CD14-positive monocyte (primary cell): ENCODE measurements at regions not wholly inside any gene's neighbourhood (a gene's known extent, or its start where the extent isn't known, plus 50 kb on each side); places are given as distances from the start of the nearest gene placed in this dataset.

ENCODE experiments used
- DNase-seq, 3 donors: peaks; one replicate each; pipeline ENCODE4 v3.0.0-alpha.2; 2011 to 2022
- H2AFZ ChIP-seq: 2 replicates; pipeline ENCODE4 v1.6.0; 2012; ENCODE audit warnings: mild to moderate bottlenecking, low read depth, low read length, inconsistent platforms; ENCODE audit not compliant: insufficient read depth, poor library complexity, severe bottlenecking
- H3K27ac ChIP-seq, 2 donors: 1 replicate in 1 of 2; 2 replicates in 1 of 2; pipeline ENCODE4 v1.5.1; 2012 to 2013; ENCODE audit warnings: low read length in 2 of 2, control low read depth in 1 of 2, inconsistent platforms in 1 of 2, low read depth in 1 of 2, mild to moderate bottlenecking in 1 of 2
- H3K27me3 ChIP-seq, 2 donors: one replicate each; pipeline versions ENCODE4 v1.6.0 to v1.6.1; 2011 to 2013; ENCODE audit warnings: low read length in 2 of 2; ENCODE audit not compliant: control insufficient read depth in 2 of 2, insufficient read depth in 2 of 2
- H3K36me3 ChIP-seq, 2 donors: replicated peaks in 1 of 2; 1 replicate in 1 of 2; 2 replicates in 1 of 2; pipeline versions ENCODE4 v1.5.1 to v1.6.1; 2012 to 2013; ENCODE audit warnings: low read length in 2 of 2, control low read depth in 1 of 2, inconsistent platforms in 1 of 2, mild to moderate bottlenecking in 1 of 2; ENCODE audit not compliant: insufficient read depth in 2 of 2, control insufficient read depth in 1 of 2
- H3K4me1 ChIP-seq, 2 donors: 1 replicate in 1 of 2; 2 replicates in 1 of 2; pipeline versions ENCODE4 v1.5.1 to v1.6.1; 2012 to 2013; ENCODE audit warnings: low read length in 2 of 2, control low read depth in 1 of 2, inconsistent platforms in 1 of 2, mild to moderate bottlenecking in 1 of 2, moderate library complexity in 1 of 2; ENCODE audit not compliant: insufficient read depth in 2 of 2, control insufficient read depth in 1 of 2
- H3K4me2 ChIP-seq: replicated peaks from 2 replicates; pipeline ENCODE3; 2012; ENCODE audit warnings: low read length, moderate library complexity, mild to moderate bottlenecking; ENCODE audit not compliant: poor library complexity, severe bottlenecking; ENCODE audit errors: extremely low read depth
- H3K4me3 ChIP-seq, 3 experiments: fragments of 200-600 bp in 1 of 3; sonication (generic) in 1 of 3; replicated peaks in 1 of 3; 1 replicate in 2 of 3; 2 replicates in 1 of 3; pipeline ENCODE4 v1.5.1; 2011 to 2013; ENCODE audit warnings: low read length in 3 of 3, mild to moderate bottlenecking in 3 of 3, control low read depth in 2 of 3, low read depth in 2 of 3, inconsistent platforms in 1 of 3, moderate library complexity in 1 of 3
- H3K79me2 ChIP-seq: 2 replicates; pipeline ENCODE4 v1.6.0; 2012; ENCODE audit warnings: mild to moderate bottlenecking, control low read depth, inconsistent platforms, low read length, moderate library complexity; ENCODE audit not compliant: insufficient read depth
- H3K9ac ChIP-seq: 2 replicates; pipeline ENCODE4 v1.6.0; 2017; ENCODE audit warnings: low read length, mild to moderate bottlenecking; ENCODE audit not compliant: insufficient read depth, poor library complexity, severe bottlenecking
- H3K9me3 ChIP-seq, 2 donors: replicated peaks in 1 of 2; 1 replicate in 1 of 2; 2 replicates in 1 of 2; pipeline versions ENCODE4 v1.5.1 to v1.6.1; 2012 to 2013; ENCODE audit warnings: low read length in 2 of 2, control low read depth in 1 of 2; ENCODE audit not compliant: control insufficient read depth in 1 of 2, insufficient read depth in 1 of 2
- H4K20me1 ChIP-seq: 2 replicates; pipeline ENCODE4 v1.6.0; 2012; ENCODE audit warnings: mild to moderate bottlenecking, low read length, control low read depth, moderate library complexity; ENCODE audit not compliant: insufficient read depth
- H3K27ac Mint-ChIP-seq, 7 donors: one replicate each; pipeline ENCODE4 v1.8.0; 2020; ENCODE audit warnings: mild to moderate bottlenecking in 7 of 7, mixed read lengths in 7 of 7, moderate library complexity in 6 of 7, inconsistent platforms in 2 of 7
- H3K27me3 Mint-ChIP-seq, 3 donors: one replicate each; pipeline ENCODE4 v1.8.0; 2021 to 2022; ENCODE audit warnings: low read depth in 3 of 3, mild to moderate bottlenecking in 3 of 3, mixed read lengths in 3 of 3, moderate library complexity in 3 of 3, inconsistent platforms in 1 of 3
- H3K36me3 Mint-ChIP-seq, 2 donors: one replicate each; pipeline ENCODE4 v1.8.0; 2020; ENCODE audit warnings: mixed read lengths in 2 of 2, inconsistent platforms in 1 of 2, mild to moderate bottlenecking in 1 of 2
- H3K4me1 Mint-ChIP-seq: one replicate; pipeline ENCODE4 v1.8.0; 2020; ENCODE audit warnings: mild to moderate bottlenecking, mixed read lengths
- H3K4me3 Mint-ChIP-seq, 2 donors: one replicate each; pipeline ENCODE4 v1.8.0; 2020; ENCODE audit warnings: mild to moderate bottlenecking in 2 of 2, mixed read lengths in 2 of 2, moderate library complexity in 1 of 2
- H3K9me3 Mint-ChIP-seq, 7 donors: one replicate each; pipeline ENCODE4 v1.8.0; 2020 to 2022; ENCODE audit warnings: mixed read lengths in 7 of 7, mild to moderate bottlenecking in 6 of 7, moderate library complexity in 6 of 7, inconsistent platforms in 2 of 7
- CTCF ChIP-seq: fragments of 200-600 bp; IDR thresholded peaks from one replicate; pipeline ENCODE4 v1.8.0; 2022; ENCODE audit warnings: antibody characterized with exemption, mild to moderate bottlenecking
- WGBS: methylation state at CpG from one replicate; pipeline ENCODE4 v1.1.5; 2013; ENCODE audit warnings: missing lambda C conversion rate; ENCODE audit not compliant: insufficient coverage; 5-methylcytosine and 5-hydroxymethylcytosine counted together
- intact Hi-C, 2 donors: fragments of 100-400 bp; cut with micrococcal nuclease; formaldehyde crosslinking; loops; one replicate each; pipeline versions ENCODE4 v1.15.0 to v1.15.1; 2023

DNA sequence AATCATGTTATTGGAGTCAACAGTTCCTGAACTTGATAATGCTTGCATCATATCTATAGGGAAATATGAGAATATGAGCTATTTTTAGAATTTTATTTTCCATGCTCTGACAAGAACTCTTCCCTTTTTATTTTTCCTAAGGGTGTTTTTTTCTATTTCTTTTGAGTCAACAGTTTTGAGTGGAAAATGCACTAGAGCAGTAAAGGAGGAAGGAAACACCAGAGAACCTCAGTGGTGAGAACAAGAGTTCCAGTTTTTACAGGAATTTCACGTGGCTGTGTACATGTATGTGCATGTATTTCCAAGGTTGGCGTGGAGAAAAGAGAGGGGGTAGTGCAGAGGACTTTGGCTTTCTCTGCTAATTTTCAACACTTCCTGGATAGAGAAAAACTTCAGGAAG, 63.6 kb upstream of the TNFSF18 start:
- intact Hi-C loops = loop anchor here (5.0 to 10.0 kb wide), 2 partner anchors 78 to 370 kb away; no protein-coding TSS in a partner anchor
- Histone ChIP-seq H2AFZ (no peak overlapping the region), H3K4me3 (no peak overlapping the region), H3K79me2 (no peaks in the 10 kb centered on the region), H3K9ac (no peak overlapping the region), H3K9me3 (peaks cover 0 to 2% of the 10 kb centered on the region in 2 donors), H3K36me3 (no peaks in the 10 kb centered on the region), H3K27ac (no peak overlapping the region), H4K20me1 (no peaks in the 10 kb centered on the region), H3K27me3 (no peaks in the 10 kb centered on the region), H3K4me2 (no peak overlapping the region), H3K4me1 (peaks cover 43 to 59% of the 10 kb centered on the region in 2 donors)
- peaks cover 0 to 4% (median 0%) of the 10 kb centered on the region in 7 donors for H3K9me3 Mint-ChIP-seq
- no peaks in the 10 kb centered on the region for H3K36me3 Mint-ChIP-seq
- DNase-seq = no peak
- no peak for TF ChIP-seq CTCF
- H3K27me3 Mint-ChIP-seq = peaks cover 0 to 4% (median 0%) of the 10 kb centered on the region in 3 donors
- peaks cover 51% of the 10 kb centered on the region for H3K4me1 Mint-ChIP-seq
- WGBS = no CpG with 5 or more reads among the region's 2 CpGs
- H3K4me3 Mint-ChIP-seq = no peak overlapping the region
- H3K27ac Mint-ChIP-seq = peak overlapping the region in 3 of 7 donors; percentile 13 to 72 (median 66)

DNA sequence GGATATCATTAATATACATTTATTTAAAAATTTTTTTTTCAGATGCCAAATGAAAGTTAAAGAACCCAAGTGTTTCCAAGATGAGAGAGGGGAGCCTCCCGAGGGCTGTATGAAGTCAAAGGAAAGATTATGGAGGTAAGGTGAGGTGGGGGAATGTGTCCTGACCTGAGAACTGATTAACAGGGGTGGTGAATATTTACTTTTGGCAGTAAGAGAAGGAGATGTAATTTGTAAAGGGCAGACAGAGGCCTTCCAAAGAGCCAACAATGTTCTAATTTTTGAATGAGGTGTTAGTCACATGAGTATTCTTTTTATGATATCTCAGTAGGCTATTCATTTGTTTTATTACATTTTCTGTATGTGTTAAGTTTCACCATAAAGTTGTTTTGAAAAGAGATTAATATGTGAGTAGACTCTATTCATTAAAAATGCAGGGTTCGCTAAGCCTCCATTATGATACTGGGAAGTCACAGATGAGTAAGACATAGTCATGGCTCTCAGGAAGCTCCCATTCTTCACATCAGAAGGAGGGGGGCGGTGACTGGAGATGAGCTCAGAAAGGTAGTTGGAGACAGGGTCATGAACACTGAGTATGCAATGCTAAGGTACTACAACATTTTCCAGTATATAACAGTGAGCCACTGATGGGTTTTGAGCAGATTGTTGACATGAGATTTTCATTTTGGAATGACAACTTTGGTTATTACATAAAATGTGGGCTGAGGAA, 62.4 kb upstream of the TNFSF18 start:
- H3K36me3 Mint-ChIP-seq = peaks cover 0 to under 1% of the 10 kb centered on the region in 2 donors
- peak overlapping the region; percentile 64 to 90 (median 85) for H3K27ac Mint-ChIP-seq
- no peaks in the 10 kb centered on the region for H3K27me3 ChIP-seq
- H3K4me1 ChIP-seq = peaks cover 42 to 58% of the 10 kb centered on the region in 2 donors
- no peaks in the 10 kb centered on the region for H4K20me1 ChIP-seq
- peaks cover 8 to 10% of the 10 kb centered on the region in 2 donors for H3K9me3 ChIP-seq
- 90% methylated on average over 1 of the region's 3 CpGs for WGBS
- H3K4me3 ChIP-seq = no peak overlapping the region
- intact Hi-C loops = loop anchor here (5.0 to 10.0 kb wide), 2 partner anchors 79 to 368 kb away; no protein-coding TSS in a partner anchor
- no peak overlapping the region for H3K4me2 ChIP-seq
- no peak overlapping the region for H2AFZ ChIP-seq
- no peak for TF ChIP-seq CTCF
- H3K27ac ChIP-seq = no peak overlapping the region
- no peaks in the 10 kb centered on the region for H3K36me3 ChIP-seq
- H3K4me3 Mint-ChIP-seq = no peak overlapping the region
- peaks cover under 1 to 14% (median 7%) of the 10 kb centered on the region in 7 donors for H3K9me3 Mint-ChIP-seq
- no peaks in the 10 kb centered on the region for H3K79me2 ChIP-seq
- peaks cover 0 to 2% (median 0%) of the 10 kb centered on the region in 3 donors for H3K27me3 Mint-ChIP-seq
- peaks cover 48% of the 10 kb centered on the region for H3K4me1 Mint-ChIP-seq
- peak; percentile 10 to 68 (median 30) for DNase-seq
- no peak overlapping the region for H3K9ac ChIP-seq
